NCI-H2107 treated with DMSO at 0.1 percent for 48 hours (cell line): ENCODE measurements at regions not wholly inside any gene's neighbourhood (a gene's known extent, or its start where the extent isn't known, plus 50 kb on each side); places are given as distances from the start of the nearest gene placed in this dataset.
"Not testable (repeated sequence)": the region's sequence is repeated elsewhere in the genome, so short reads cannot be mapped to it uniquely, and the experiment has no call there.

Experiments used
- DNase-seq: peaks from one replicate; lab custom pipeline; 2025; ENCODE audit not compliant: unreplicated experiment; lab: John Stamatoyannopoulos, UW

GRCh38 chrX:121851033-121851432 is 803.6 kb downstream of the GLUD2 start:
- no peak for DNase-seq

GRCh38 chrX:121853762-121854613 is 806.6 kb downstream of the GLUD2 start:
- DNase-seq, result no peak

GRCh38 chrX:121854614-121854911 is 807.2 kb downstream of the GLUD2 start:
- DNase-seq, result no peak

GRCh38 chrX:121858867-121859647 is 811.6 kb downstream of the GLUD2 start:
- no peak for DNase-seq

- DNase-seq, result no peak
These were observed 816.6 kb downstream of the GLUD2 start for GRCh38 chrX:121863976-121864375.

GRCh38 chrX:121864561-121864960 is 817.2 kb downstream of the GLUD2 start:
- DNase-seq, result no peak

- DNase-seq, result no peak
These were observed 822.6 kb downstream of the GLUD2 start for GRCh38 chrX:121869876-121870477.

- DNase-seq, result no peak
These were observed 823.7 kb downstream of the GLUD2 start for GRCh38 chrX:121871122-121871521.

- no peak for DNase-seq
These were observed 828.9 kb downstream of the GLUD2 start for GRCh38 chrX:121876305-121876704.

GRCh38 chrX:121877337-121877736 is 829.9 kb downstream of the GLUD2 start:
- DNase-seq, result not testable (repeated sequence)

GRCh38 chrX:121886557-121886956 is 839.1 kb downstream of the GLUD2 start:
- no peak for DNase-seq

GRCh38 chrX:121894756-121895155 is 847.3 kb downstream of the GLUD2 start:
- DNase-seq, result no peak

- DNase-seq, result no peak
These were observed 855.1 kb downstream of the GLUD2 start for GRCh38 chrX:121902463-121902862.

- no peak for DNase-seq
These were observed 856.6 kb downstream of the GLUD2 start for GRCh38 chrX:121903961-121904360.

- DNase-seq, result no peak
These were observed 873.8 kb downstream of the GLUD2 start for GRCh38 chrX:121921258-121921657.

GRCh38 chrX:121931567-121931966 is 884.2 kb downstream of the GLUD2 start:
- no peak for DNase-seq

GRCh38 chrX:121932688-121933087 is 885.3 kb downstream of the GLUD2 start:
- no peak for DNase-seq

GRCh38 chrX:121949041-121949760 is 901.8 kb downstream of the GLUD2 start:
- no peak for DNase-seq

GRCh38 chrX:121958886-121959285 is 911.5 kb downstream of the GLUD2 start:
- DNase-seq, result no peak

GRCh38 chrX:121975671-121976070 is 928.3 kb downstream of the GLUD2 start:
- no peak for DNase-seq

- DNase-seq, result no peak
These were observed 939.8 kb downstream of the GLUD2 start for GRCh38 chrX:121987163-121987562.
